ENCODE measurements at regions not wholly inside any gene's neighbourhood (a gene's known extent, or its start where the extent isn't known, plus 50 kb on each side); places are given as distances from the start of the nearest gene placed in this dataset.
A peak's percentile ranks its signal among the peaks of the same experiment; 100 is the strongest.

DNA sequence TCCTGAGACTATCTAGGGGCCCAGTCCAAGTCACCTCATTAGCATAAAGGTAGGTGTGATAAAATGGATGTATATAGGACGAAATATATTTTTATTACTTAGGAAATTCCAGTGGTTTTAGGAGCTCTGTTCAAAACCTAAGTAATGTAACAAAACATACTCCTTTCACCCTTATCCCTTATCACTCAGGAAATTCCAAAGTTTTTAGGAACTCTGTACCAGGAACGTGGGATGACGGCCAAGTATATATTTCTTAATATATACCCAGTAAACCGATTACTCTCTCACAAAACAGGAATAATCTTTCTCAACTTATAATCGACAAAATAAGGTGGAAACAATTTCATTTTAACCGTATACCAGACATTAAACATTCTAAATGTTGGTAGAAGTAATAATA, 195.7 kb downstream of the ZPLD1 start:
- no peak for TF ChIP-seq GATA2 (IDR thresholded peaks at IDR 0.05; ENCODE audit: low read depth, low read length)
- no peak for TF ChIP-seq GATA3 (IDR thresholded peaks at IDR 0.05; ENCODE audit: low read depth, low read length)

DNA sequence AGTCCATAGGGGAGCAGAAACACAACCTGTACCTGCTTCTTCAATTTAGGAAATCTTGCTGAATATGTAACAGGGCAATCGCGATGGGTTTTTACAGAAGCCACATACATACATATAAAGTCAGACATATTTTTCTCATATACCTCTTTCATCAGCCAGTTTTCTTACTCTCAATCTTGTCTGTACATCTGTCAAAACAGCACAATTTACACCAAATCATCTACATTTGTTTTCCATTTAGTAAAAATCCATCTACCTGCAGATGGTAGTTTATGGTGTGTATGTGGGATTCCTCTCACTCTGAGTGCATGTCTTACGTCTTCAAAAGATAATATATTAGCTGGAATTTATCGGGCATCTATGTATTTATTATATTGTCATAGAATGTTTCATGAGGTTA, 208.7 kb downstream of the ZPLD1 start:
- TF ChIP-seq GATA3 (IDR thresholded peaks at IDR 0.05; ENCODE audit: low read depth, low read length) = no peak
- no peak for TF ChIP-seq GATA2 (IDR thresholded peaks at IDR 0.05; ENCODE audit: low read depth, low read length)

DNA sequence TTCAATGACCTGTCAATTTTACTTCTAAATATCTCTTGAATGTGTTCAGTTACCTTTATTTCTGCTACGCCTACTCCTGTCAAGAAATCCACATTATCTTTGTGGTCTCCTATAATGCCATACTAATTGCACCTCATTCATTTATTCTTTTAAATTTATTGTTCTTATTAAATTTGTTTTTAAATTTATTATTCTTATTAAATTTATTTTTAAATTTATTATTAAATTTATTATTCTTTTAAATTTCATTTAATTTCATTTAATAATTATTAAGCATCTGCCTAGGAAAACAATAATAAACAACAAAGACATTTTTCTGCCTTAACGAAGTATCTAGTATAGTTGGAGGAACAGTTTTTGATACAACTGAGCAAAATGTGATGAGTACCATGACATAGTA, 211.7 kb downstream of the ZPLD1 start:
- TF ChIP-seq GATA3 (IDR thresholded peaks at IDR 0.05; ENCODE audit: low read depth, low read length) (no peak), GATA2 (IDR thresholded peaks at IDR 0.05; ENCODE audit: low read depth, low read length) (no peak)

DNA sequence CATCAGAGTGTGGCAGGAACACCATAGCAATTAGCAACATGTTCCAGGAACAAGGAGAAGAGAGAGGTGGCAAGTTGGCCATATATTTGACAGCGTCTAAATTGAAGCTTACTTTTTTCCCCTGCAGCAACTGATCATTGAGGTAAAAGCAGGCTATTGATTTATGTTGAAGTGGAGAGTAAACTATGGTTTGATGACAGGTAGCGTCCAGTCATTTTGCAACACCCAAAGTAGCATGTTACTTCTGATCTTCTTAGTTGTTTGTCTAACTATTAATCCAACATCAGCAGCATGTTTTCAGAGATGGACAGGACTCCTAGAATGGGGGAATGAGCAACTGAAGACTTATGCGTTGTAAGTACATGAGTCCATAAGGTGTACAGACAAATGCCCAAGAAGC, 225.8 kb downstream of the ZPLD1 start:
- TF ChIP-seq GATA3 (IDR thresholded peaks at IDR 0.05; ENCODE audit: low read depth, low read length) (no peak), GATA2 (IDR thresholded peaks at IDR 0.05; ENCODE audit: low read depth, low read length) (no peak)

DNA sequence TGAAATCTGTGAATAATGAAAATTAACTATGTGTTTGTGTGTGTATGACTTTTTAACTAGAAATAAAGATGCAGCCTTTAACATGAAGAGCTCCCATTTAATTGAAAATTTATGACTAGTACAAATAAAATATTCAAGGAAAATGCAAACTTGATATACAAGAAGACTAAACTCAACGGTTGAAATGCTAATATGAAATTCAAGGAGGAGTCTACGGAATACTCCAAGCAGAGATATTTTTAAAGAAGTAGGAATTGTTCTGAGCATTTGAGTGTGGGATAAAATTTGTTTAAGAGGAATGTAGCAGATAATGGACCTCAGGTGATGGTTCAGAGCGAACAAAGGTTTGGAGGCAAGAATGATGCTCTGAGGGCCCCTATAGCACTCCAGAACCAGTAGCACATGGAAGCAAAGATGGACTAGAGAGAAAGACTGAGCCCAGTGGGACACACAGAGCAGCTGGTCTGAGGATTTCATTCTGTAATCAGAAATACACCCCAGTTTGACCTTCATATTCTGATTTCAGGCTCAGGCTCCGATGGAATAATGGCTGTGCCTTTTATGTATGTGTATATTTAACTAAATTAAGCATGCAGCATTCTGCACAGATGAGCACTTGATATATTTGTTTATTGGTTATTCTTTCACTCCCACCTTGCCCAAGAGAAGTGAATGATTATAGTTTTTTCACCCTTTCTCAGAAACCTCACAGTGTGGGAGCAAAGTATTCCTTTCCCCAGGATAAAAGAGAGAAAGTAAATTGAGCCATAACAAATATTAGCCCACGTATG, 227.1 kb downstream of the ZPLD1 start:
- TF ChIP-seq GATA3 (IDR thresholded peaks at IDR 0.05; ENCODE audit: low read depth, low read length) = no peak
- no peak for TF ChIP-seq GATA2 (IDR thresholded peaks at IDR 0.05; ENCODE audit: low read depth, low read length)

DNA sequence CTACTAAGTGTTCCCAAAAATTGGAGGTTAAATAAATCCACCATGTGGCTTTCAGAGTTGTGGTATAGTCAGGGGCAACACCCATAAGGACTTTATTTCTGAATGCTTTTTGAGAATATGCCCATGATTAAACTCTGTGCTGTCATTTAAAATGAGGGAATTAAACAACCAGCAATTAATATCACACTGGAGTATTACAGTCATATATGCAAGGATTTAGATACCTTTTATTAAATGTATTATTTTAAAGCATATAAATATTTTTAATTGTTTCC, 227.6 kb downstream of the ZPLD1 start:
- TF ChIP-seq GATA2 (IDR thresholded peaks at IDR 0.05; ENCODE audit: low read depth, low read length) (no peak), GATA3 (IDR thresholded peaks at IDR 0.05; ENCODE audit: low read depth, low read length) (no peak)

DNA sequence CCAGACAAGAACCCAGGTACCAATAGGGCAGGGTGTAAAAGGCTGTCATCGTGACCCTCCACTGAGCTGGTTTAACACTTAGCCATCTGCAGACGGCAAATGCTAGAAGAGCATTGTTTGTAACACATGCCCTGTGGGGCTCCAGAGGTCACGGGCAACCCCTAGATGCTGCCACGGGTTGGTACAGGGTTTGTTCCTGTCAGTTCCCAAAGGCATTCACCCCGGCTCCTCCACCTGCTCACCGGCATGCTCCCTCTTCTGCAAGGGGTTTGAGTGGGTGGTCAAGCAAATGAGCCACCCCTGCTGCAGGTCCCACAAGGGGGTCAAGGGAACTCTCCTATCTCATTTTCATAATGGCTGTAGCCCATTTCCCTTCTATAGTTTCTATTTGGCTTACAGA, 229.3 kb downstream of the ZPLD1 start:
- no peak for TF ChIP-seq GATA3 (IDR thresholded peaks at IDR 0.05; ENCODE audit: low read depth, low read length)
- no peak for TF ChIP-seq GATA2 (IDR thresholded peaks at IDR 0.05; ENCODE audit: low read depth, low read length)

DNA sequence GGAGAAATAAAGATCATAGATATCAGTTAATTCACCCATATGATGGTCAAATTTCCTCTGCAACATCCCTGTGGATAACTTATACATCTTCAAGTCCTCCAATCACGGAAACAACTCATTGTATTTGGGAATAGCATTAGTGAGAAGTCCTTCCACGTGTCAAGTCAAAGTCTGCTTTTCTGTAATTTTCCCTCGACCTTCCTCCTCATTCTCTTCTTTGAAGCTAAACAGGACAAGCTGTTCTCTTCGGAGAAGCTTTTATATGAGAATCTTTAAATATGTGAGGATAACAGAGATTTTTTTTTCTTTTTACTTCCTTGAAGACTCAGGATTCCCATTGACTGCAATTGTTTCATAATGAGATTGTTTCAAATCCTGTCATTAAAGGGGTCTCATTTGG, 230.4 kb downstream of the ZPLD1 start:
- no peak for TF ChIP-seq GATA2 (IDR thresholded peaks at IDR 0.05; ENCODE audit: low read depth, low read length)
- TF ChIP-seq GATA3 (IDR thresholded peaks at IDR 0.05; ENCODE audit: low read depth, low read length) = no peak

DNA sequence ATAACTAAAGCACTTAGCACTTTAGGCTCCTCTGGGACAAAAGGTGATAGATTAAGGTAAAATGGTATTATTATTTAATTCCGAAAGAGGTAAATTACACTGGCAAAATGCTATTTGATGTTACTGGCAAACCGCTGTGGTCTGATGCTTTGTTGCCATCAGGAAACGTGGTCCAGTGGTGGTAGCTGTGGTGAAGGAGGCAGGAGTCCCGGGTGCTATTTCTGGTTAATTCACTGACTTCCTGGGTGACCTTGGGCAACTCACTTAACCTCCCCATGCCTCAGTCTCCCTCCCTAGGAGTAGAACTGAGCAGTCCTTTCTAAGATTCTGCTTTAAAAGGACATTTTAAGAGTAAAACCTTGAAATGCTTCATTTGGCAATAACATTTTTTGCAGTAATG, 233.4 kb downstream of the ZPLD1 start:
- no peak for TF ChIP-seq GATA3 (IDR thresholded peaks at IDR 0.05; ENCODE audit: low read depth, low read length)
- no peak for TF ChIP-seq GATA2 (IDR thresholded peaks at IDR 0.05; ENCODE audit: low read depth, low read length)

DNA sequence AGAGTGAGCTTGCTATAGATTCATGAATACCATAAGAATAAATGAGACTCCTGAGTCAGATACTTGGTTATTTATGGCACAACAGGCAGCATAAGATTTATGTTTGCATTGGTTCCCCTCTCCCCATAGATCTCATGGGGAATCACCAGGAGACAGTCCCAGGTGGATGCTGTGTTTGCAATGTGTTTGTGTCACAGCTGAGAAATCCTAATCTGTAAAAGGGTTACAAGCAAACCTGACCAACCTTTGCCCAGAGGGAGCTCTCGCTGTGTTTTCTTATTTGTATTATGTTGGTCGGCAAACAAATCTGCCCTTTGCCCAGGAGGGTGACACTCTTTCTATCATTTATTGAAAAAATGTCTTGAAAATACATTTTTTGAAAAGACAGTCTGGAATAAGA, 236.2 kb downstream of the ZPLD1 start:
- TF ChIP-seq GATA3 (IDR thresholded peaks at IDR 0.05; ENCODE audit: low read depth, low read length) = no peak
- TF ChIP-seq GATA2 (IDR thresholded peaks at IDR 0.05; ENCODE audit: low read depth, low read length) = no peak

DNA sequence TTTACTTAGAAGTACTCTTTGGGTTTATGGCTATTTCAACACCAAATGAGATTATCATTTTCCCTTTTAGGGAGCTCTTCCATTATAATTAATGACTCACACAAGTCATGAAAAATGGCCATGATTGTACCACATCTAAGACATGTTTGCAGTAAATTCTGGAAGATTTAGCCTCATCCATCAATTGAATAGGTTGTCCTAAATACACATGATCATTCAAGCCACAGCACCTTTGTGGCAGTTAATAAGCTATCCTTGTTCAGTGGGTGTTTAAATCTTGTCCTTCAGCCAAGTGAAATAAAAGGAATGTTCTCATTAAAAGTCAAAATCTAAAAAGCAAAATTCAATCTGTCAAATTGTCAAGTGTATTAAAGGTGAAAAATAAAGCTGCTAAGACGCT, 237.5 kb downstream of the ZPLD1 start:
- TF ChIP-seq GATA3 (IDR thresholded peaks at IDR 0.05; ENCODE audit: low read depth, low read length) (no peak), GATA2 (IDR thresholded peaks at IDR 0.05; ENCODE audit: low read depth, low read length) (no peak)

DNA sequence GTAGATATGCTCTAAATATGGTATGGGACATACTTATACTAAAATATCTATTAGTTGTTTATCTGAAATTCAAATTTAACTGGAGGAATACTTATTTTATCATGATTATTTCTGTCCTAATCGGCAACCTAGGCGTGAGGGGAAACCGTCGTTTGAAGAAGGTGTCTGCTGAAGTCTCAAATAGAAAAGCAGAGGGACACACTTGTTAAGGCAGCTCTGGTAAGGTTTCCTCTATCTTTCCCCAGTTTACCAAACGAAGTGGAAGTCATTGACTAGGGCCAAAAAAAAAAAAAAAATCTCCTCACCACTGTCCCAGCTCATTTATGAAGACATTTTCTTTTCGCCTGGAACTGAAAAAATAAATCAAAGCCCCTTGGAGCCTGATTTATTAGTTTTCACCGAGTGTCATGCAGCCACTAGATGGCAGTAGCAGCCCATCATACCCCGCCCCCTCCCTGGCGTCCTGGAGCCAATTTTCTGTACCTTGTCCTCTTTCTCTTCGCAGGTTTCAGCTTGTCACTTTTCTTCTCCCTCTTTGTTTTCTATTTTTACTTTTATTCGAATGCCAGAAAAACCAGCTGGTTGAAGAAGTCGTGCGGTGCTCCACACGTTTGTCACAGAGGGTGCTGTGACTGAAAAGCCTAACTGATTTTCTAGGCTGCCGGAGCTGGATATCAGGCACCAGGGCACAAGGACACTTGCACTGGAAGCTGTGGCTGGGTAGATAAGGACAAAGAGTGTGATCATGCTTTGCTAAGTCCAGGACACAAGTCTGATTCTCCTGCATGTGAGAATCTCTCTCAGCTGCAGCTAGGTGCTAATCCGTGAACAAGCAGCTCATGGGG, 238.7 kb downstream of the ZPLD1 start:
- TF ChIP-seq GATA2 (IDR thresholded peaks at IDR 0.05; ENCODE audit: low read depth, low read length) (peak; percentile 66), GATA3 (IDR thresholded peaks at IDR 0.05; ENCODE audit: low read depth, low read length) (no peak)

DNA sequence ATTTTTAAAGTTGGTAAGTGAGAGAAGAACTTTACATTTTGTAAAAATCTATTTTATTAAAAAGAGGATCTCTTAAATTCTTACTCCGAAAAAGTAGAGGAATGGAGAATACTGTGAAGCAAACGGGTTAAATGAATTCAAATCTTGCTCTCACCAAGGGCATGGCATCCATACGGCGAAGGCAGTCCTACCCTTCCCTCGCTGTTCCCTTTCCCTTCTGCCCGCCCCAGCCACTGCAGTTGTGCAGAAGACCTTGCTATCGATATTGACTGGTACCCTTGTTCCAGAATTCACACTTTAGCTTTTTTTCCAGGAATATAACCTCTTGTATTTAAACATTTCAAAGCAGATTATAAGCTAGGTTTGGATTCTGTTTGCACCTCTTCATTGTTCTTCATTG, 239.5 kb downstream of the ZPLD1 start:
- TF ChIP-seq GATA2 (IDR thresholded peaks at IDR 0.05; ENCODE audit: low read depth, low read length) (no peak), GATA3 (IDR thresholded peaks at IDR 0.05; ENCODE audit: low read depth, low read length) (no peak)

DNA sequence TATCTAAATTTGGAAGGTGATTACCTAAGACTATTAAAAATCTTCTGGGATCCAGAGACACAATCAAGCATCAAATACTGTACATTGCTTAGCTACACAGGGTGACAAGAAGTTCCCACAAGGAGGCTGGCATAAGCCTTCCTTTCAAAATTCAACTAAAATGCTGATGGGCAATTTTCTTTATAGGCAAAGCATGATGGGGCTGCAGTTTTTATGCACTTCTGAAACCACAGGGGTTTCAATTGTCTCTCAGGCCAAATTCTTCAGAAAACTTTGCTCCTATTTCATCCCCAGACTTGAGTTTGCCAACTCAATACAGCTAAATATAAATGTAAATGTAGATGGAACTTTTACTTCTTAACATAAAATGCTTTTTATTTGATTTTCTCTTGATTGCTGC, 241.6 kb downstream of the ZPLD1 start:
- TF ChIP-seq GATA3 (IDR thresholded peaks at IDR 0.05; ENCODE audit: low read depth, low read length) (no peak), GATA2 (IDR thresholded peaks at IDR 0.05; ENCODE audit: low read depth, low read length) (no peak)

DNA sequence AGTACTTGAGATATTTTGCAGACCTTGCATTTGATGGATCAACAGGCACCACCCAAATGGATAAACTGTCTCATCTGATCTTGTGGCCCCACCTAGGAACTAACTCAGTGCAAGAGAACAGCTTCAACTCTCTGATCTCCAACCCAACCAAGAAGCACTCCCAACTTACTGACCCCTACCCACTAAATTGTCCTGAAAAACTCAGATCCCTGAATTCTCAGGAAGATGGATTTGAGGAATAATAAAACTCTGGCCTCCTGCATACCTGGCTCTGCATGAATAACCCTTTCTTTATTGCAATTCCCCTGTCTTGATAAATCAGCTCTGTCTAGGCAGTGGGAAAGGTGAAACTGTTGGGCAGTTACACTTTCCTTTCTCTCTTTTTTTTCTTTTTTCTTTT, 247.9 kb downstream of the ZPLD1 start:
- TF ChIP-seq GATA2 (IDR thresholded peaks at IDR 0.05; ENCODE audit: low read depth, low read length) = no peak
- TF ChIP-seq GATA3 (IDR thresholded peaks at IDR 0.05; ENCODE audit: low read depth, low read length) = no peak
